Panc1 (cell line): ENCODE measurements at regions not wholly inside any gene's neighbourhood (a gene's known extent, or its start where the extent isn't known, plus 50 kb on each side); places are given as distances from the start of the nearest gene placed in this dataset.

Experiments
- ATAC-seq: fragments of 200-7000 bp; cut with Tn5 transposase; 2 replicates; pipeline ENCODE4 v1.9.1; 2020; ENCODE audit warnings: mild to moderate bottlenecking, moderate library complexity
- BruUV-seq: library from RNA; stranded (reverse); fragments of 400-500 nt; replicated peaks from 2 replicates; lab custom pipeline; 2021; lab: Mats Ljungman, UMichigan
- CTCF ChIA-PET: fragments of 300-600 bp; sonication (Branson Sonifier 250); formaldehyde crosslinking; loops from one replicate; lab custom pipeline; 2022; ENCODE audit warnings: antibody characterized with exemption; lab: Charles Lee
- POLR2A ChIA-PET: fragments of 300-600 bp; sonication (Branson Sonifier 250); formaldehyde crosslinking; loops from one replicate; lab custom pipeline; 2022; ENCODE audit warnings: antibody characterized with exemption; lab: Charles Lee
- DNase-seq: peaks from one replicate; pipeline ENCODE4 v3.0.0-alpha.2; 2010; ENCODE audit warnings: low read depth, low spot score
- H3K27ac ChIP-seq: 2 replicates; pipeline ENCODE4 v1.5.1; 2011; ENCODE audit warnings: mild to moderate bottlenecking, low read length, inconsistent platforms
- H3K27me3 ChIP-seq: fragments of 200-500 bp; sonication (Bioruptor generic); 2 replicates; pipeline ENCODE4 v1.6.0; 2014; ENCODE audit warnings: low read length, inconsistent platforms; ENCODE audit not compliant: control insufficient read depth, insufficient read depth
- H3K36me3 ChIP-seq: fragments of 200-500 bp; sonication (Bioruptor generic); 2 replicates; pipeline ENCODE4 v1.5.1; 2014; ENCODE audit warnings: inconsistent platforms, mild to moderate bottlenecking, low read length, moderate library complexity; ENCODE audit not compliant: control insufficient read depth, insufficient read depth
- H3K4me1 ChIP-seq: 2 replicates; pipeline ENCODE4 v1.5.1; 2011; ENCODE audit warnings: inconsistent platforms, mild to moderate bottlenecking, low read length, moderate library complexity; ENCODE audit not compliant: control insufficient read depth, insufficient read depth
- H3K4me3 ChIP-seq, 2 experiments: 2 replicates each; pipeline ENCODE4 v1.5.1; 2011 to 2012; ENCODE audit warnings: low read depth in 2 of 2, low read length in 2 of 2, mild to moderate bottlenecking in 2 of 2, inconsistent platforms in 1 of 2, moderate library complexity in 1 of 2
- H3K9me3 ChIP-seq: fragments of 200-500 bp; sonication (Bioruptor generic); 2 replicates; pipeline ENCODE4 v1.5.1; 2014; ENCODE audit warnings: low read depth, mild to moderate bottlenecking, inconsistent platforms, low read length, moderate library complexity; ENCODE audit not compliant: control insufficient read depth, insufficient read depth
- CTCF ChIP-seq: fragments of 450-650 bp; IDR thresholded peaks from 2 replicates; pipeline ENCODE4 v1.5.1; 2017; ENCODE audit warnings: mild to moderate bottlenecking
- POLR2AphosphoS5 ChIP-seq: IDR thresholded peaks from 2 replicates; pipeline ENCODE4 v1.6.1; 2012; ENCODE audit warnings: mild to moderate bottlenecking, low read depth, low read length, moderate library complexity
- REST ChIP-seq, 2 experiments: IDR thresholded peaks; 2 replicates each; pipeline ENCODE4 v1.6.1; 2011 to 2012; ENCODE audit warnings: low read depth in 2 of 2, control low read depth in 1 of 2, low read length in 1 of 2, mild to moderate bottlenecking in 1 of 2, moderate library complexity in 1 of 2; ENCODE audit not compliant: insufficient read depth in 1 of 2
- SIN3A ChIP-seq: IDR thresholded peaks from 2 replicates; pipeline ENCODE4 v1.6.1; 2012; ENCODE audit warnings: low read depth, mild to moderate bottlenecking, low read length, moderate library complexity, borderline replicate concordance; ENCODE audit not compliant: insufficient read depth
- TCF7L2 ChIP-seq: IDR thresholded peaks from 2 replicates; pipeline ENCODE4 v1.6.1; 2011; ENCODE audit warnings: mild to moderate bottlenecking, low read depth, low read length, inconsistent platforms
- in situ Hi-C: cut with HindIII; loops from 2 replicates; pipeline ENCODE4 v1.10.0; 2016; ENCODE audit warnings: low sequenced_read_pairs, low pct_unique_long_range_greater_than_20kb
- intact Hi-C: fragments of 100-400 bp; cut with micrococcal nuclease; formaldehyde crosslinking; loops from one replicate; pipeline ENCODE4 v1.10.0; 2022; ENCODE audit not compliant: unreplicated experiment

GRCh38 chr7:112874909-112875308 is 84.7 kb upstream of the TMEM168 start:
- Histone ChIP-seq H3K9me3 (no peaks in the 10 kb centered on the region), H3K27me3 (no peaks in the 10 kb centered on the region), H3K36me3 (no peaks in the 10 kb centered on the region), H3K4me3 (no peak overlapping the region), H3K4me1 (no peaks in the 10 kb centered on the region), H3K27ac (no peak overlapping the region)
- intact Hi-C loops (no loop called here), in situ Hi-C loops (no loop called here)
- CTCF ChIA-PET, result no interaction called here
- DNase-seq (no peak), ATAC-seq (no peak)
- POLR2A ChIA-PET, result no interaction called here
- no peak for TF ChIP-seq REST (IDR thresholded peaks at IDR 0.05; ENCODE audit: insufficient read depth in 1 of 2, low read depth in 2 of 2, low read length in 1 of 2)
- TF ChIP-seq SIN3A, result no peak
- TF ChIP-seq POLR2AphosphoS5, result no peak
- no peak for TF ChIP-seq TCF7L2
- TF ChIP-seq CTCF, result no peak
- BruUV-seq, result no TSS peak

GRCh38 chr7:112873831-112874553 is 83.8 kb upstream of the TMEM168 start:
- DNase-seq (no peak), ATAC-seq (no peak)
- H3K36me3 ChIP-seq, result no peaks in the 10 kb centered on the region
- CTCF ChIA-PET, result no interaction called here
- H3K4me3 ChIP-seq, result no peak overlapping the region
- intact Hi-C loops (no loop called here), in situ Hi-C loops (no loop called here)
- POLR2A ChIA-PET, result no interaction called here
- no peak overlapping the region for H3K27ac ChIP-seq
- BruUV-seq, result no TSS peak
- no peaks in the 10 kb centered on the region for H3K4me1 ChIP-seq
- no peak for TF ChIP-seq TCF7L2
- TF ChIP-seq POLR2AphosphoS5, result no peak
- TF ChIP-seq REST (IDR thresholded peaks at IDR 0.05; ENCODE audit: insufficient read depth in 1 of 2, low read depth in 2 of 2, low read length in 1 of 2), result no peak
- no peak for TF ChIP-seq SIN3A
- TF ChIP-seq CTCF, result no peak
- no peaks in the 10 kb centered on the region for H3K27me3 ChIP-seq
- H3K9me3 ChIP-seq, result no peaks in the 10 kb centered on the region
